Right cardiac atrium (tissue), 5 donors: ENCODE measurements at regions not wholly inside any gene's neighbourhood (a gene's known extent, or its start where the extent isn't known, plus 50 kb on each side); places are given as distances from the start of the nearest gene placed in this dataset.
"Not testable (repeated sequence)": the region's sequence is repeated elsewhere in the genome, so short reads cannot be mapped to it uniquely, and the experiment has no call there.

Experiments used
- ATAC-seq, 2 donors: fragments of 200-7000 bp; cut with Tn5 transposase; one replicate each; pipeline versions ENCODE4 v1.8.0 to v1.9.1; 2020; ENCODE audit warnings: moderate library complexity in 2 of 2, mild to moderate bottlenecking in 1 of 2
- DNase-seq, 3 donors: peaks; one replicate each; pipeline ENCODE4 v3.0.0-alpha.2; 2020
- H3K27ac ChIP-seq: one replicate; pipeline ENCODE4 v1.5.1; 2013; ENCODE audit warnings: mild to moderate bottlenecking, low read length, control low read depth, moderate library complexity
- H3K27me3 ChIP-seq: one replicate; pipeline ENCODE4 v1.6.1; 2013; ENCODE audit not compliant: control insufficient read depth, insufficient read depth
- H3K4me1 ChIP-seq: one replicate; pipeline ENCODE4 v1.6.1; 2013; ENCODE audit warnings: low read length; ENCODE audit not compliant: control insufficient read depth, insufficient read depth
- H3K4me3 ChIP-seq: one replicate; pipeline ENCODE4 v1.5.1; 2013; ENCODE audit warnings: low read length, control low read depth
- H3K9me3 ChIP-seq: one replicate; pipeline ENCODE4 v1.6.1; 2013; ENCODE audit warnings: low read length; ENCODE audit not compliant: control insufficient read depth
- WGBS: extraction: QIAGEN DNeasy Blood & Tissue Kit; methylation state at CpG from one replicate; pipeline ENCODE4 v1.1.7; 2013; 5-methylcytosine and 5-hydroxymethylcytosine counted together
- intact Hi-C, 4 donors: fragments of 100-400 bp; cut with DNase I; formaldehyde crosslinking; loops; one replicate each; pipeline versions ENCODE4 v1.11.0 to v1.14.0; 2022 to 2023
- donor health status: healthy with polysubstance abuse.
- donor health status: DM: no; HTN: yes; CAD: no.
- donor health status: DM: no; HTN: no; CAD: no.
- donor health status: DM: no; HTN: yes; CAD: no; lungs with severe emphysema.
- donor health status: DM: yes; HTN: yes; CAD: no.

GRCh38 chr16:25566183-25566582, 125.6 kb upstream of the HS3ST4 start:
- no peak overlapping the region for H3K27ac ChIP-seq

GRCh38 chr16:25563700-25564099, 128.1 kb upstream of the HS3ST4 start:
- intact Hi-C loops, result no loop called here
- H3K27me3 ChIP-seq, result no peaks in the 10 kb centered on the region
- WGBS, result 66% methylated on average over 4 of the region's 4 CpGs
- H3K4me3 ChIP-seq, result no peak overlapping the region
- ATAC-seq, result no peak
- H3K27ac ChIP-seq, result no peak overlapping the region
- H3K4me1 ChIP-seq, result no peaks in the 10 kb centered on the region
- no peaks in the 10 kb centered on the region for H3K9me3 ChIP-seq
- DNase-seq, result no peak

More at GRCh38 chr16:25566183-25566582, 125.6 kb upstream of the HS3ST4 start:
- intact Hi-C loops, result no loop called here
- DNase-seq (no peak), ATAC-seq (no peak)
- WGBS, result 59% methylated on average over 3 of the region's 3 CpGs
- H3K27me3 ChIP-seq, result no peaks in the 10 kb centered on the region
- H3K9me3 ChIP-seq, result no peaks in the 10 kb centered on the region
- no peaks in the 10 kb centered on the region for H3K4me1 ChIP-seq
- H3K4me3 ChIP-seq, result no peak overlapping the region

DNA sequence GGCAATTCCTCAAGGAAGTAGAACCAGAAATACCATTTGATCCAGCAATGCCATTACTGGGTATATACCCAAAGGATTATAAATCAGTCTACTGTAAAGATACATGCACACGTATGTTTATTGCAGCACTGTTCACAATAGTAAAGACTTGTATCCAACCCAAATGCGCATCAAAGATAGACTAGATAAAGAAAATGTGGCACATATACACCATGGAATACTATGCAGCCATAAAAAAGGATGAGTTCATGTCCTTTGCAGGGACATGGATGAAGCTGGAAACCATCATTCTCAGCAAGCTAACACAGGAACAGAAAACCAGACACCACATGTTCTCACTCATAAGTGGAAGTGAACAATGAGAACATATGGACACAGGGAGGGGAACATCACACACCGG, 130.0 kb upstream of the HS3ST4 start:
- H3K4me1 ChIP-seq, H3K4me3 ChIP-seq, intact Hi-C loops, H3K27me3 ChIP-seq, H3K27ac ChIP-seq, ATAC-seq, H3K9me3 ChIP-seq, DNase-seq: not testable (repeated sequence)
- 91% methylated on average over 3 of the region's 3 CpGs for WGBS

DNA sequence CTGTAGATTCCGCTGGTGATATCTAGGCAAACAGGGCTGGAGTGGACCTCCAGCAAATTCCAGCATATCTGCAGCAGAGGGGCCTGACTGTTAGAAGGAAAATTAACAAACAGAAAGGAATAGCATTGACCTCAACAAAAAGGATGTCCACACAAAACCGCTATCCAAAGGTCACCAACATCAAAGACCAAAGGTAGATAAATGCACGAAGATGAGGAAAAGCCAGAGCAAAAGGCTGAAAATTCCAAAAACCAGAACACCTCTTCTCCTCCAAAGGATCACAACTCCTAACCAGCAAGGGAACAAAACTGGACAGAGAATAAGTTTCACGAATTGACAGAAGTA, 134.8 kb upstream of the HS3ST4 start:
- H3K4me3 ChIP-seq, intact Hi-C loops, H3K27ac ChIP-seq, H3K4me1 ChIP-seq, DNase-seq, H3K9me3 ChIP-seq, H3K27me3 ChIP-seq, ATAC-seq: not testable (repeated sequence)
- WGBS, result 79% methylated on average over 4 of the region's 4 CpGs

GRCh38 chr16:25556289-25556967, 135.3 kb upstream of the HS3ST4 start:
- ATAC-seq, H3K4me3 ChIP-seq, H3K27ac ChIP-seq, H3K27me3 ChIP-seq, intact Hi-C loops, H3K4me1 ChIP-seq, DNase-seq, H3K9me3 ChIP-seq: not testable (repeated sequence)
- 77% methylated on average over 15 of the region's 15 CpGs for WGBS

DNA sequence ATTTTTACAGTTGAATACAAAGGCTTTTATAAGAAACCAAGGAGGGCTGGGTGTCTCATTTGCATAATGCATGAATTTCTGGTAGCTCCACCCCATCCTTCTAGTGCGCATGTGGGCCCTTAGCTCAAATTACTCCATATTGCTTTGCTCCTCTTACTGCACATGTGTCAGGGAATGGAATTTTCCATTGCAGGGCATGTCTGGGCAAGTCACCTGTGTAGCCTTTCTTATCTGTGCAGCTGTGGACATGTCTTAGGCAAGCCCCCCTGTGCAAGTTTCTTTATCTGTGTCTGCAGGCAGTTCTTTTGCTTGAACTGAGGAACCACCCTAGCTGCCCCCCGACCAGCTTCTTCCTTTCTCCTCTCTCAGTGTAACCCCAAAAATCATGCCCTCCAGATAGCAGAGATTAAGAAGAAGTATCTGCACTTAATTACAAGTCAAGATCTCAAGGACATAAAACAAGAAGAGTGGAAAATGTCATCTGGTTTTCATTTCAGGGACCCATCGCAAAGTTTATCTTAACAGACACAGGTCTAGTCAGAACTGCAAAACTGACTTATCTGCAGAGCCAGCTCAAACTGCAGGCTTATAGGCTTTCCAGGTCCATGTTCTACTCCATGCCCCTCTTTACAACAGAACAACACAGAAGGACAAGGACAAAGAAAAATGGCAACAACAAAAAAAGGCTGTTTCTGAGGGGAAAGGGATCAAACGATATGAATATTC, 137.9 kb upstream of the HS3ST4 start:
- Histone ChIP-seq H3K27ac (no peak overlapping the region), H3K27me3 (no peaks in the 10 kb centered on the region), H3K4me3 (no peak overlapping the region), H3K9me3 (peaks cover 2% of the 10 kb centered on the region), H3K4me1 (no peaks in the 10 kb centered on the region)
- intact Hi-C loops, result no loop called here
- no peak for DNase-seq
- no peak for ATAC-seq
- WGBS, result 59% methylated on average over 4 of the region's 4 CpGs

GRCh38 chr16:25550647-25551046, 141.1 kb upstream of the HS3ST4 start:
- Histone ChIP-seq H3K4me1 (no peaks in the 10 kb centered on the region), H3K9me3 (peaks cover 2% of the 10 kb centered on the region), H3K4me3 (no peak overlapping the region), H3K27ac (no peak overlapping the region), H3K27me3 (no peaks in the 10 kb centered on the region)
- intact Hi-C loops, result no loop called here
- no peak for DNase-seq
- no peak for ATAC-seq
- 82% methylated on average over 1 of the region's 1 CpG for WGBS

DNA sequence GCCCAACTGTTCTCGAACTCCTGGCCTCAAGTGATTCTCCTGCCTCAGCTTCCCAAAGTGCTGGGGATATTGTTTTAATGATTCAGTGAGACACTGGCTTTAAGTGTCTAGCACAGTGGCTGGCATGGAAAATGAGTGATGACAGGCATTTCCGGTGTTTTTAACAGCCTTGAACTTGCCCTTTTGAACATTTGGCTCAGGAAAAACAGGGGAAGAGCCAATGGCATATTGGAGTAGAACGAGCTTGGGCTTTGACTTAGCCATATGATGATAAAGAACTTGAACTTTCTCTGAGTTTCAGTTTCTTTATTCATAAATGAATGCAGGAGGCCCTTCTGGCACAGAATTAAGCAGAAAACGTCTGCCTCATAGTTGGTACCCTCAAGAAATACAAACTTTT, 145.0 kb upstream of the HS3ST4 start:
- DNase-seq (no peak), ATAC-seq (no peak)
- Histone ChIP-seq H3K27me3 (no peaks in the 10 kb centered on the region), H3K9me3 (no peaks in the 10 kb centered on the region), H3K4me3 (no peak overlapping the region), H3K4me1 (no peaks in the 10 kb centered on the region), H3K27ac (no peak overlapping the region)
- WGBS, result 31% methylated on average over 4 of the region's 4 CpGs
- intact Hi-C loops, result loop anchor here in 1 of 4 donors (5.0 kb wide), 1 partner anchor 1281 kb away; no protein-coding TSS in a partner anchor

GRCh38 chr16:25544294-25544693, 147.5 kb upstream of the HS3ST4 start:
- H3K27ac ChIP-seq, result no peak overlapping the region
- H3K27me3 ChIP-seq, result no peaks in the 10 kb centered on the region
- WGBS, result 81% methylated on average over 3 of the region's 3 CpGs
- no peak for ATAC-seq
- H3K4me1 ChIP-seq, result no peaks in the 10 kb centered on the region
- no peaks in the 10 kb centered on the region for H3K9me3 ChIP-seq
- intact Hi-C loops, result no loop called here
- no peak for DNase-seq
- no peak overlapping the region for H3K4me3 ChIP-seq

DNA sequence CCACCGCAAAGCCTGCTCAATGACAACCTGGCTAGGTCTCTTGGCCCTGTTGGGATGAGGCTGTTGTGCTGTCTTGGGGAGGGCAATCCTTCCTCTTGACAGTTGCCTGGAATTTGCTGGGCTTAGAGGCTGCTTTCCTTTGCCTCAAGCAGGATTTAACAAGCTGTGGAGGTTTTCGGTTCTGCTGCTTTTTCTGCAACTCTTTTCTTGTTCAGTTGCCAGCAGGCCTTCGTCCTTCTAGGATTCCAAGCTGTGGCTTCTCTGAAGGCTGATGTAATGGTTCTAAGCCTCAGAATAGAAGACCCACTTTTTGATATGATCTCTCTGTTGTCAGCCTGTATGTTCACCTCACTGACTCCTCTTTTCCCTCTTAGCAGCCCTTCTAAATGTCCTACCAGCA, 149.5 kb upstream of the HS3ST4 start:
- no peaks in the 10 kb centered on the region for H3K27me3 ChIP-seq
- 56% methylated on average over 3 of the region's 3 CpGs for WGBS
- intact Hi-C loops, result no loop called here

DNA sequence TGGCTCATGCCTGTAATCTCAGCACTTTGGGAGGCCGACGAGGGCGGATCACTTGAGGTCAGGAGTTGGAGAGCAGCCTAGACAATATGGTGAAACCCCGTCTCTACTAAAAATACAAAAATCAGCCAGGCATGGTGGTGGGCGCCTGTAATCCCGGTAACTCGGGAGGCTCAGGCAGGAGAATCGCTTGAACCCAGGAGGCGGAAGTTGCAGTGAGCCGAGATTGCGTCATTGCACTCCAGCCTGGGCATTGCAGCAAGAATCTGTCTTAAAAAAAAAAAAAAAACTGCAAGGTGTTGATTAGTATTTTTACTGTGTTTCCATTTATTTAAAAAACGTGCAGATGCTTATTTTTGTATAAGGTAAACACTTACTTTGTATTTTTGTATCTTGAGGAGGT, 152.0 kb upstream of the HS3ST4 start:
- intact Hi-C loops, ATAC-seq, H3K27me3 ChIP-seq, H3K4me1 ChIP-seq, H3K4me3 ChIP-seq, DNase-seq, H3K9me3 ChIP-seq, H3K27ac ChIP-seq: not testable (repeated sequence)
- WGBS, result 81% methylated on average over 12 of the region's 12 CpGs

More for the DNA sequence above, 149.5 kb upstream of the HS3ST4 start:
- Histone ChIP-seq H3K4me1 (no peaks in the 10 kb centered on the region), H3K9me3 (no peaks in the 10 kb centered on the region), H3K27ac (no peak overlapping the region), H3K4me3 (no peak overlapping the region)
- ATAC-seq, result no peak
- DNase-seq, result no peak
